DOHH2 (cell line): ENCODE measurements at regions not wholly inside any gene's neighbourhood (a gene's known extent, or its start where the extent isn't known, plus 50 kb on each side); places are given as distances from the start of the nearest gene placed in this dataset.
"Not testable (repeated sequence)": the region's sequence is repeated elsewhere in the genome, so short reads cannot be mapped to it uniquely, and the experiment has no call there.

Experiments used
- H3F3A ChIP-seq: fragments of 200-600 bp; sonication (generic), shearing (Covaris generic); 2 replicates; pipeline ENCODE4 v1.6.0; 2016; ENCODE audit warnings: antibody characterized with exemption, mild to moderate bottlenecking; ENCODE audit not compliant: control insufficient read depth, insufficient read depth
- H3K27ac ChIP-seq: fragments of 200-600 bp; sonication (generic); 2 replicates; pipeline ENCODE4 v1.5.1; 2014; ENCODE audit warnings: low read depth, mild to moderate bottlenecking, low read length, moderate library complexity
- H3K27me3 ChIP-seq: fragments of 200-600 bp; sonication (generic); 2 replicates; pipeline ENCODE4 v1.6.1; 2014; ENCODE audit warnings: mild to moderate bottlenecking, low read length, mixed read lengths; ENCODE audit not compliant: control insufficient read depth
- H3K36me3 ChIP-seq: fragments of 200-600 bp; sonication (generic); 2 replicates; pipeline ENCODE4 v1.6.1; 2014; ENCODE audit warnings: mild to moderate bottlenecking, low read length, moderate library complexity, mixed read lengths; ENCODE audit not compliant: control insufficient read depth
- H3K4me1 ChIP-seq: fragments of 200-600 bp; sonication (generic); 2 replicates; pipeline ENCODE4 v1.6.1; 2014; ENCODE audit warnings: mild to moderate bottlenecking, low read length, mixed read lengths; ENCODE audit not compliant: control insufficient read depth
- H3K4me2 ChIP-seq: fragments of 200-600 bp; sonication (generic); 2 replicates; pipeline ENCODE4 v1.6.0; 2014; ENCODE audit warnings: mild to moderate bottlenecking, low read length, moderate library complexity
- H3K4me3 ChIP-seq: fragments of 200-600 bp; sonication (generic); 2 replicates; pipeline ENCODE4 v1.5.1; 2014; ENCODE audit warnings: mild to moderate bottlenecking, low read length, mixed read lengths
- H3K79me2 ChIP-seq: fragments of 200-600 bp; sonication (generic); 2 replicates; pipeline ENCODE4 v1.6.1; 2014; ENCODE audit warnings: mild to moderate bottlenecking, low read length, mixed read lengths; ENCODE audit not compliant: control insufficient read depth
- H3K9me2 ChIP-seq: fragments of 200-600 bp; sonication (generic); replicated peaks from 2 replicates; pipeline ENCODE4 v1.6.1; 2014; ENCODE audit warnings: mild to moderate bottlenecking, low read length, mixed read lengths; ENCODE audit not compliant: control insufficient read depth
- H3K9me3 ChIP-seq: fragments of 200-600 bp; sonication (generic); 2 replicates; pipeline ENCODE4 v1.6.1; 2014; ENCODE audit warnings: antibody characterized with exemption, low read length, mixed read lengths; ENCODE audit not compliant: control insufficient read depth, insufficient read depth
- H4K20me1 ChIP-seq: fragments of 200-600 bp; sonication (generic); 2 replicates; pipeline ENCODE4 v1.6.0; 2014; ENCODE audit warnings: low read depth, mild to moderate bottlenecking, antibody characterized with exemption, low read length, moderate library complexity; ENCODE audit not compliant: control insufficient read depth, insufficient read depth
- CTCF ChIP-seq: fragments of 200-600 bp; sonication (generic); IDR thresholded peaks from one replicate; pipeline ENCODE4 v1.5.1; 2014; ENCODE audit warnings: antibody characterized with exemption, mild to moderate bottlenecking, low read depth, low read length; ENCODE audit not compliant: poor library complexity, severe bottlenecking
- EZH2phosphoT487 ChIP-seq: fragments of 200-600 bp; sonication (generic); IDR thresholded peaks from 2 replicates; pipeline ENCODE4 v1.6.1; 2017; ENCODE audit warnings: borderline replicate concordance, mild to moderate bottlenecking, antibody characterized with exemption, low read length, moderate library complexity, mixed read lengths

GRCh38 chrX:81925812-81926211 lies 723.9 kb downstream of the SH3BGRL start:
- Histone ChIP-seq H3K27ac (no peak overlapping the region), H4K20me1 (no peaks in the 10 kb centered on the region), H3F3A (no peaks in the 10 kb centered on the region), H3K4me3 (no peak overlapping the region), H3K36me3 (no peaks in the 10 kb centered on the region), H3K27me3 (no peaks in the 10 kb centered on the region), H3K9me3 (no peaks in the 10 kb centered on the region), H3K79me2 (no peaks in the 10 kb centered on the region), H3K4me1 (no peaks in the 10 kb centered on the region), H3K9me2 (no peaks in the 10 kb centered on the region), H3K4me2 (no peak overlapping the region)
- TF ChIP-seq EZH2phosphoT487 (no peak), CTCF (no peak)

GRCh38 chrX:81945911-81946310 lies 744.0 kb downstream of the SH3BGRL start:
- H3K4me1 ChIP-seq, H4K20me1 ChIP-seq, H3K4me2 ChIP-seq, H3K36me3 ChIP-seq, H3K9me3 ChIP-seq, H3K4me3 ChIP-seq, H3K79me2 ChIP-seq, H3K27me3 ChIP-seq, H3K9me2 ChIP-seq, H3F3A ChIP-seq, H3K27ac ChIP-seq: not testable (repeated sequence)

DNA sequence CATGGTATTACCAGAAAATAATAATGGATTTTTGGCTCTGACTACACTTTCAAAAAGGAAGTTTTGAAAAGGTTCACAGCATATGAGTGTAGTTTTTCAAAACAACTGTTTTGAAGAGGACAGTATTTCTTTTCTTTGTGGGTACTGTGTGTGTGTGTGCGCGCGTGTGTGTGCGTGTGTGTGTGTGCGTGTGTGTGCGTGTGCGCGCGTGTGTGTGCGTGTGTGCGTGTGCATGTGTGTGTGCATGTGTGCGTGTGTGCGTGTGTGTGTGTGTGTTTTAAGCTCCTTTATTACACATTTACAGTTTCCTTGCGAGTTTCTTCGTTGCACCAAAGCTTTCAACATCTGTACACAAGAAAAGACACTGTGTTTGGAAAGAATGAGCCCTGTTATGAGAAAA lies 755.4 kb downstream of the SH3BGRL start:
- H3K27ac ChIP-seq: no peak overlapping the region
- H3K4me1 ChIP-seq: no peaks in the 10 kb centered on the region
- H3K27me3 ChIP-seq: no peaks in the 10 kb centered on the region
- H3K36me3 ChIP-seq: no peaks in the 10 kb centered on the region
- H3K9me2 ChIP-seq: no peaks in the 10 kb centered on the region
- TF ChIP-seq EZH2phosphoT487 (no peak), CTCF (no peak)
- no peaks in the 10 kb centered on the region for H3K9me3 ChIP-seq
- no peaks in the 10 kb centered on the region for H3F3A ChIP-seq
- H3K4me2 ChIP-seq: no peak overlapping the region
- H3K79me2 ChIP-seq: no peaks in the 10 kb centered on the region
- H4K20me1 ChIP-seq: no peaks in the 10 kb centered on the region
- H3K4me3 ChIP-seq: no peak overlapping the region

DNA sequence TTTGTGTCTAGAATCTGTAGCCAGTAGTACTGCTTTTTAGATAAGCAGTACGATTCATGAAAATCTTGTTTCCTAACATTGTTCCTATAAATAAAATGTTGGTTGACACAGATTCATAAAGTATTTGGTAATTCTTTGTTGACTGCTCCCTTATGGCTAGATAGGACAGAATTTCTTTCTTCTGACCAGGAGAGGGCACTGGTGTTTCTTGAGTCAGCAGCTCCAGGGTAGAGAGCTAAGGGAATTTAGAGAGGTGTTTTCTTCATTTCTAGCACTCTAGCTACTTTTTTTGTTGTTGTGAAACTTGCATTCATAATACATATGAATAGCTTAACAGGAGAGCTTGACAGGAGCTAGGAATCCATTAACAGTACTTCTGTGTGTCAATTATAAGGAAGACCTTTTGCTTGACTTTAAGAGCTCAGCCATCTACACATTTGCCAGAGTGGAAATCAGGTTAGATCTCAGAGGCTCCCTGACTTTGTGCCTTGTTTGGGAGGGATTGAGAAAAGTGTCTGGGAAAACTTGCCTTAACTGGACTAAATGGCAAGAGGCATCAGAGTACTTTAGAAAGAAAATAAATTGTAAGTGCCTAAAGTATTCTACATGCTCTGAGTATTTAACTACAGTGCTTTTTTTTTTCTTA lies 756.1 kb downstream of the SH3BGRL start:
- H3F3A ChIP-seq: no peaks in the 10 kb centered on the region
- no peaks in the 10 kb centered on the region for H3K36me3 ChIP-seq
- no peaks in the 10 kb centered on the region for H3K4me1 ChIP-seq
- TF ChIP-seq CTCF (peak; percentile 26), EZH2phosphoT487 (no peak)
- H3K9me2 ChIP-seq: no peaks in the 10 kb centered on the region
- H3K79me2 ChIP-seq: no peaks in the 10 kb centered on the region
- no peaks in the 10 kb centered on the region for H3K27me3 ChIP-seq
- H3K27ac ChIP-seq: no peak overlapping the region
- no peaks in the 10 kb centered on the region for H4K20me1 ChIP-seq
- H3K4me3 ChIP-seq: no peak overlapping the region
- H3K4me2 ChIP-seq: no peak overlapping the region
- no peaks in the 10 kb centered on the region for H3K9me3 ChIP-seq
